Renal cortical epithelial cell (primary cell): ENCODE measurements at regions not wholly inside any gene's neighbourhood (a gene's known extent, or its start where the extent isn't known, plus 50 kb on each side); places are given as distances from the start of the nearest gene placed in this dataset.

Source experiments
- DNase-seq: peaks from one replicate; pipeline ENCODE4 v3.0.0-alpha.2; 2011; ENCODE audit warnings: low read depth

DNA sequence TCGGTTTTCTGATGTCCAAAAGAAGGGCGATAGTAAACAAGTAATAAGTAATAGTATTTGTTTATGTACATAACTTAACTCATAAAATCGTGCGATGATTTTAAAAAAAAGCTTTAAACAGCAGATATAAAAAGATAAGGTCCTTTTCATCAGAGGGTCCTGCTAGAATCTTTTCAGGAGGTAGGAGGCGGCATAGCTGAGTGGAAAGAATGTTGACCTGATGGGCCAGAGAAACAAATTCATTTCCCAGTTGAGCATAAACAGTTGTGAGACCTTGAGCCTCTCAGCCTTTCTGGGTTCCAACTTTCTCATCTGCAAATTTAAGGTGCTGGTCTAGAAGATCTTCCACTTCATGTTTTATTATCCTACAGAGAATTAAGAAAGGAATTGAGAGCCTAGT, 173.5 kb downstream of the LACC1 start:
- DNase-seq = peak; percentile 41

DNA sequence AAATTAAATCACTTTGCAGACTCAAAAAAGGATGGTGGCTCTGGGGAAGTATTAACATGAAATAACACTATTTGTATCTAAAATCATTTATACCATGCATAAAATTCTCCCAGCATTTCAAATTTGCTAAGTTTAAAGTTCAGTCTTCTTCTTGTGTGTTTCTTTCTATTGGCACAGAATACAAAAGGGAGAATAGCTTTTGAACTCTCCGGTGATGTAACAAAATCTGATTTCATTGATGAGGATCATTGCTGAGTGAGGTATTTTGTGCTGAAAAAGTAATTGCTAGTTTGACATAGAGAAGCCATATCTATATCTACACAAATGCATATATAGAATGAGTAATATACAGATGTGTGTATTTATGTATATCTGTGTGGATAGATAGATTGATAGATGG, 174.8 kb downstream of the LACC1 start:
- DNase-seq = no peak

DNA sequence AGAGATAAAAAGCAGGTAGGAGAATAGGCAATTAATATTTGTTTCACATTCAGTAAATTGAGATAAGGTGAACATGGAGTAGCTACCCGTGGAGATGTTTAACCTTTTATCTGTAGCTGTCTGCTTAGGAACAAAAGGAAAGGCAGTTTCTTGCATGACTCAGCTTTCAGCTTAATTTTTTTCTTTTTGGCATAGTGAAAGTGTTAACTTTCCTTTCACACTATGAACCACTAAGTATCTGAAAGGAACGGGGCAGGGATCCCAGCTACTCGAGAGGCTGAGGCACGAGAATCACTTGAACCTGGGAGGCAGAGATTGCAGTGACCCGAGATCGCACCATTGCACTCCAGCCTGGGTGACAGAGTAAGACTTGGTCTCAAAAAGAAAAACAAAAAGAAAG, 176.0 kb downstream of the LACC1 start:
- DNase-seq = peak; percentile 67

DNA sequence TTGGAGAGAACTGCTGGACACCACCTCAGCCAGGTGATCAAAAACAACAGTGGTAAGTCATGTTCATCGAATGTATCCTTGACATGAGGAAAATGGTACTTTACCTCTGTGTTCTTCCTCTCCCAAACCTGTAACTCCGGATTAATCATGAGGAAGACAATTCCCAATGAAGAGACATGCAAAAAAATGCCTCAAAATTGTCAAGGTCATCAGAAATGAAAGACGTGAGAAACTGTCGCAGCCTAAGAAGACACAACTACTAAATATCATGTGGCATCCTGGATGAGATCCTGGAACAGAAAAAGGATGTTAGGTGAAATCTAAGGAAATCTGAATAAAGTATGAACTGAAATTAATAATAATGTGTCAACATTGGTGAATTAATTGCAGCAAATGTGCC, 178.4 kb downstream of the LACC1 start:
- DNase-seq = no peak

DNA sequence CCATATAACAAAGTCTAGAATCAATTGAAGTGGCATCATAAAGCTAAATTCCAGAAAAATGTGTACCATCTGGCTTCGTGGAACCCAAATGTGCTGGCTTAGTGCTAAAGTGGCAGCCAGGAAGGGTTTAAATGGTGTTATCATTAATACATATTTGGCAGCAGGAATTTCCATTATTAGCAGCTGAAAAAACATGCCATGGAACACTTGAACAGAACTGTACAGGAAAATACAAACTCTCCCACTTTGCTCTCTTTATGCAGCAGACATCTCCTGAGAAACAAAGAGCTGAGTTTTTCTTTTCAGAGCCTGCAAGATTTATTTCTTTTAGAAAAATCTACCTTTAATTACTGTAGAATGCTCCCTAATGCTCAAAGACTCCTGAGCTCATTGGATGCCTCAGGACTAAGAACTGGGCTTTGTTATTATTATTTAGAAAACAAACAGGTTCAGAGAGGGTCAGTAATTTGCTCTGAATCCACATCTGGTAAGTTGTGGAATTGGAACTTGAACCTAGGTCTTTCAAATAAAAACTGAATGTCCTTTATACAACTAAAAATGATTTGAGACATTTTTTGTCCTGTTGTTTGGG, 179.0 kb downstream of the LACC1 start:
- no peak for DNase-seq

DNA sequence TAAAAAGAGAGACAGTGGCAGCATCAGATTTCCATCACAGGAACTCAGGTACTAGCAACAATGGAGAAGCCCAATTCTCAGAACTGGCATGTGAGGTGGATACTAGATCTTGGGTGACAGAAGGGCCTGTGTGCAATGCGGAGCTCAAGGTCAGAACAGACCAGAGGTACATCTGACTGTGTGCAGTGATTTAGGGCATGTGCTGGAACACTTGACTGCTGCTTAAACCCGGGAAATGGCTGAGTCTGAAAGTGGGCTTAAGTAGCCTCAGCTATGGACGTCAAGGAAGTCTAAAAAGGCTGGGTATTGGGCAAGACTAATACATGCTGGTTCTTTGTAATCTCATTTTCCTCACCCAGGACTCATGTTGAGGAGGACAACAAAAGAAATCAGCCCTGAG, 182.2 kb downstream of the LACC1 start:
- DNase-seq = no peak

DNA sequence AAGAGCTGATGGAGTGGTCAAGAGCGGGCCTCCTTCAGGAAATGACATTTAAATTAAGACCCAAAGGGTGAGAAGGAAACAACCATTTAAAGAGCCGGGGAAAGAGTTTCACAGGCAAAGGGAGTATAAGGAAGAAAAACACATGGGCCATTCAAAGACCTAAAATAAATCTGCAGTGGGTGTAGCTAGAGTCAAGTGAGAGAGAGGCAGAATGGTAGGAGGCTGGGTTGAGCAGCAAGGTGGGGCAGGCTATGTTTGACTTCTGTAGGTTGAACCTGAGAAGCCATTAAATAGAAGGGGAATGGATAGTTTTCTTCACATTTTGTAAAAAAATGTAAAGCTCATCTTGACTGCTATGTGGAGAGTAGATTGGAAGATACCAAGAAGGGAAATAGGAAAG, 183.8 kb downstream of the LACC1 start:
- DNase-seq = no peak

DNA sequence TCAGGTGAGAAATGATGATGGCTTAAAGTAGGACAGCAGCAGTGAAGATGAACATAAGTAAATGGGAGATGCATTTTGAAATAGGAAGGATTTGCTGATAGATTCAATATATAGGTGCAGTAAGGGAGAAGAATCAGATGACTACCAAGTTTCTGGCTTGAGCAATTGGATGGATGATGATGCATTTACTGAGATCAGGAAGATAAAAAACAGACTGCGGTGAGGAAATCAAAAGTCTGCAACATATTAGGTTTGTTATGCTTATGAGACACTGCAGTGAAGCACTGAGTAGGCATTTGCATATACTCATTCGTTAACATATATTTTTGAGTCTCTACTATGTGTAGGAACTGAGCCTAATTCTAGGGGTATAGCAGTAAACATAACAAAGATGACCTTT, 184.2 kb downstream of the LACC1 start:
- DNase-seq = no peak

DNA sequence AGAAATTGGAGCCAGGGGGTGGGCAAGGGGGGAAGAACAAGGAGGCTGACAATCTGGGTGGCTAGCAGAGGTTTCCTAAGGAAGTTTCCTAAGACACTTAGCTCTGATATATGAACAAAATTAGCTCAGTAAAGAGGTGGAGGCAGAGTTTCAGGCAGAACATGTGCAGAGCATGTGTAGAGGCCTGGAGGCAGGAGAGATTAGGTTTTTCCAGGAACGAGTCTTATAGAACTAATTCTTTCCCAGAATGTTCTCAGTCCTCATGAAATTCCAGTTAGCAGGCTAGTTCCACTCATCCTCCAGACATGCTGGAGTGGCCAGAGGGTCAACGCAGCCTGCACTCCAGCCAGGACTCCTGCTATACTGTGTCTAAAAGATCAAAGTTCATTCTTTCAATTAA, 184.7 kb downstream of the LACC1 start:
- DNase-seq = no peak

DNA sequence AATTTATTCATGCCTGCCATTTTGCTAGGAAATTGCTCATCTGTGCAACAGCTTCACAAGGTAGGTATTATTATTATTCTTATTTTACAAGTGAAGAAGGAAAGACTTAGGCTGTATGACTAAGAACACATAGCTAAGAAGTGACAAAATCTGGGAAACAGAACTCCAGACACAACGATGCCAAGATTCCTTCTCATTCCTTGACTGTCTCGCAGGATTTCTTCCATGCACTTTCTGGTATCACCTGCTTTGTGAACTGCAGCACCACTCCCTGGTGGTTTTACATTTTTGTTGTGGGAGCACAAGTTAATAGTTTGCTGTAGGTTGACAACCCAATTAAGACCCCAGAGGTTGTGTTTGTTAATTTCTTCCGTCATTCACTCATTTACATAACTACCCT, 188.5 kb downstream of the LACC1 start:
- DNase-seq = peak; percentile 61

DNA sequence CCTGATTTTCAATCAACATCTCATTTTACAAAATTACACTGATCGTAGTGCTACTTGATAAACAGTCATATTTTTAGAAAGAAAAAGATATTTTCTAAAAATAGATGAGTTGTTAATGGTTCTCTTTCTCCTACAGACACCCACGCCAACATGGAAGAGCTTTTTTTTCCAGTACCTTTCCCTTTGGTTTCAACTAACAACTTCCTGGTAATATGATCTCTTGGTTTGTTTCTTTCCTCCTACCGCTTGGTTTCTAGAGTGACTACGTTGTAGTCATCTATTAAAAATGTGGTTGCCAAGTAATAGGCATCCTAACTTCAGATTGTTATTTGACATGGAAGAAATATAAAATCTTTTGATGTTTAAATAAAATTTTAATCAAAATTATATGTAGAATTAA, 189.0 kb downstream of the LACC1 start:
- DNase-seq = peak; percentile 87

DNA sequence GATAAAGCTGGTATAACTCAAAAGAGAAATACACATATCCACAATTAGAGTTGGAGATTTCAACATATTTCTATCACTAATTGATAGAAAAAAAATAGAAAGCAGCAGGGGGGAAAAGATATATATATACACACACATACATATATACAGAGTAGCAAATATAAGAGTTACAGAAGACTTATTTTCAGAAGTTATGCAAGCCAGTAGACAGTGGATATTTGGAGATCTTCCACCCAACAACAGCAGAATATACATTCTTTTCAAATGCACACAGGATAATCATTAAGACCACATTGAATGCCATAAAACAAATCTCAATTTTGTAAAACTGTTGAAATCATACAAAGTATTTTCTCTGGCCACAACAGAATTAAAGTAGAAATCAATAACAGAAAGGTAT, 192.8 kb downstream of the LACC1 start:
- no peak for DNase-seq

DNA sequence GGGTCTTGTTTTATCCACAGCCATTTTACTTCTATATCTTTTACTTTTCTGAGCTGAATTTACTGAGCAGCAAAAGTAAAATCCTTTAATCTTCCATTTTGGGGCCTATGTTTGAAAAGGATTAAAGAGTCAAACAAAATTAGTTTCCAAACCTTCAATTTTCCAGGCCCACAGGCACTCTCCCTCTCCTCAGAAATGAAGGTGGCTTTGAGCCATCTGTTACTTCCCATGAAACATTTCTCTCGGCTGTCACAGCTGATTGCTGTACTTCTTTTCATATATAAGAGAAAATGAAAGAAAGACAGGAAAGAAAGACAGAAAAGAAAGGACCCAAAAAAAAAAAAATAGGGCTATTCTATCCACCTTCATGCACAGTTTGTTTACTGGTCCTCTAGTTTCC, 194.9 kb downstream of the LACC1 start:
- no peak for DNase-seq

DNA sequence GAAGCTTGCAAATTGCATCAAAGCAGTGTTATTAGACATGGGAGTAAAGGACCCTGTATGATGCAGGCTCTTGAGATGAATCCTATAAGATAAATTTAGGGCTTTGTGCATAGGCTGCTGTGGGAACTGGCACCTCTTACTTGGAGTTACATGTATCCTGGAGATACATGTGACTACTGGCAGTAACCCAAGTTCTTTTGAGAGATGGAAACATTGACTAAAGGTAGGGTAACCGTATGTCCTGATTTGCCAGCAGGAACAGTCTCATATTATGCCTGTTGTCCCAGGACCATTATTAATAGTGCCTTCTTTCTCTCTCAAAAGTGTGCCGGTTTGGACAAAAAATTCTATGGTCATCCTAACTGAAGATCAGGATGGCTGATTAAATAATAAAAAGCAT, 195.4 kb downstream of the LACC1 start:
- DNase-seq = no peak

DNA sequence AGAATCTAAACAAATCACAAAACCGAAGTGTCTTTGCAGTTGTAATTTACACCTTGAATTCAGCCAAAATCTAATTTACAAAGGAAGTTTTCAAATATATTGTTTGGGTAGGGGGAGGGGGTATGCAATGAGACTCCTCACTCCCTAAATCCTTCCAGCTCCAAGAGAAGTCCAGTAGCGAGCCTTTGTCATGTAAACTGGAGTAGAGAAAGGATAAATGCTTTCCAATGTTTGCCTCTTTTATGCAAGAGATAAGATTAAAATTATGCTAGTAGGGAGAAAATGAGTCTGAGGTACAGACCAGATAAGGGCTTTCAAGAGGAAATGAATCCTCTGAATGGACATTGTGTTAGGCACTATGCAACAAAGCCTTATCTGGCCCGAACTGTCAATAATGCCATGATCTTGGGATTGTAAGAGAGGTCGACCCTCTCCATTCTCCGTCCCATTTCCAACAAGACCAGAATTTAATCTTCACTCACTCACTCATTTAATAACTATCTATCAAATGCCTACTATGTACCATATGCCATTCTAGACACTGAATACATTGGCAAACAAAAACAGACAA, 199.2 kb downstream of the LACC1 start:
- DNase-seq = no peak

DNA sequence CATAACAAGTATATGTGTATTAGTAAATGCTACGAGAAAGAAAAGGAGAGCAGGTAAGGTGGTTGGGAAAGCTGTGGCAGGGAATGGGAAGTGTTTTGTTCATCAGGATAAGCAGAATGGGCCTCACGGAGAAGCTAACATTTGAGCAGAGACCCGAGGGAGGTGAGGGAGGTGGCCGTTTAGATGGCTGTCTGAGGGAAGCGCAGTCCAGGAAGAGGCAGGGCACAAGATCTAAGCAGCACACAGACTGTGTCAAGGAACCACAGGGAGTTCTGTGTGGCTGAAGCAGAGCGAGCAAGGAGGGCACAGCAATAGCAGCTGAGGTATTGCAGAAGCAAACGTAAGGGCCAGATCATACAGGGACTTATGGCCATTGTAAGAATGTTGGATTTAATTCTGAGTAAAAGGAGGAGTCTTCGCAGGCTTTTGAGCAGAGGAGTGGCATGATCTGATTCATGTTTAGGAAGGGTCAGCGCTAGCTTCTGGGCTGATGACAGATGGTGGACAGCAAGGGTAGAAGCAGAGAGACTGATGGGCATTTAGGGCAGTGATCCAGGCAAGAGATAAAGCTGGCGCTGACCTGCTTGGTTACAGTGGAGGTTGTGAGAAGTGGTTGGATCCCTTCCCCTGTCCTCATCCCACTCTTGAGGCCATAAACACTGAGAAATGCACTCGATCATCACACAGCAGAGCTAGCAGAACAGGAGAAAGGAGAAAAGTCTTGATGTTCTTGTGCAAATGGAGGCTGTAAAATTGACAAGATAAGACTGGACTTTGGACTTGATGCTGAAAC, 199.9 kb downstream of the LACC1 start:
- DNase-seq = no peak

DNA sequence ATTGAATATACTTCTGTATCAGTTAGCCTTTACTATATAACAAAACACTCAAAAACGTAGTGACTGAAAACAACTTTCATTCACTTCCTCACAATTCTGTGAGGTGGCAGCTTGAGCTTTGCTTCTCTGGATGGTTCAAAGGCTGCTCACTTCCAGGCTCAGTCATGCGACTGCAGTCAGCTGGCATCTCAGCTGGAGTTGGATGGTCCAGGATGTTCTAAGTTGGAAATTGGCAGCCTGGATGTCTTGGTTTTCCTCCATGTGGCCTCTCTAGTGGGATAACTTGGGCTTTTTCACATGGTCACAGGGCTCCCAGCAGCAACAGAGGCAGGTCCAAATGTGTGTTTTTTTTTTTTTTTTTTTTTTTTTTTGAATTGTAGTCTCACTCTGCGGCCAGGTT, 204.4 kb downstream of the LACC1 start:
- DNase-seq = no peak

DNA sequence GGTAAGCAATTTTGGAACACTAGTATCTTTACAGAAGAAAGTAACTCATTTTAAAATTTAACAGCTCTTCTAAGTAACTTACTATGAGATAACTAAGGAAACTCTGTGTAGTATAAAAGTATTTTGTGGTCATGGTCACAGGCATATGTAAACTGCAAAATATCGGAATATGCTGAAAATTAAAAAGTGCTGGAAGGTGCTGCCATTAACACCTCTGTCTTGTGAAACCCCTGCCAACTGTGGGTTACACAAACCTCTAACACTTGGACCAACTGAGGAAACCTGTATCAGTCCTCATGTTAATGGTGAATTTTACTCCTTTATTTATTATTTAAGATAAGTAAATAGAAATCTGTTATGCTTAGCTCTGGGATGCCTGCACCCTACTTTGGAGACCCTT, 206.7 kb downstream of the LACC1 start:
- no peak for DNase-seq

DNA sequence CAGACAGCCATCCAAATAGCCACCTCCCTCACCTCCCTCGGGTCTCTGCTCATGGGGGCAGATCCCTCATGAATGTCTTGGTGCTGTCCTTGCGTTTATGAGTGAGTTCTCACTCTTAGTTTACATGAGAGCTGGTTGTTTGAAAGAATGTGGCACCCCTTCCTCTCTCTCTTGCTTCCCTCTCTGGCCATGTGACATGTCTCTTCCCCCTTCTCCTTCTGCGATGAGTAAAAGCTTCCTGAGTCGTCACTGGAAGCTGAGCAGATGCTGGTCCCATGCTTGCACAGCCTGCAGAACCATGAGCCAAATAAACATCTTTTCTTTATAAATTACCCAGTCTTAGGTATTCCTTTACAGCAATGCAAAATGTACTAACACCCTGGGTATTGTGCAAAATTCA, 208.7 kb downstream of the LACC1 start:
- DNase-seq = no peak

DNA sequence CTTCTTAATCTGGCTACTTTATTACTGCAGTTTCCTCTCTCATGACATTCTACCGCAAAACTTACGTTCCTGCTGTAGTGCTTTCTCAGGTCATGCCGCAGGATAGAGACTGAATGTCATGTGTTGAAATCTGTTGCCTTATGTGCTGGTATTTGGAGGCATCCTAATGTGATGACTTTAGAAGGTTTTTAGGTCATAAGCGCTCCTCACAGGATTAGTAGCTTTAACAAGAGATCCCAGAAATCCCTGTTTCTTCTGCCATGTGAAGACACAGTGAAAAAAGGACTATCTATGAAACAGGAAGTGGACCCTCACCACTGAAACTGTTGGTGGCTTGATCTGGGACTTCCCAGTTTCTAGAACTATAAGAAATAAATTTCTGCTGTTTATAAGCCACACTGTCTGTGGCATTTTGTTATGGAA, 209.3 kb downstream of the LACC1 start:
- no peak for DNase-seq

DNA sequence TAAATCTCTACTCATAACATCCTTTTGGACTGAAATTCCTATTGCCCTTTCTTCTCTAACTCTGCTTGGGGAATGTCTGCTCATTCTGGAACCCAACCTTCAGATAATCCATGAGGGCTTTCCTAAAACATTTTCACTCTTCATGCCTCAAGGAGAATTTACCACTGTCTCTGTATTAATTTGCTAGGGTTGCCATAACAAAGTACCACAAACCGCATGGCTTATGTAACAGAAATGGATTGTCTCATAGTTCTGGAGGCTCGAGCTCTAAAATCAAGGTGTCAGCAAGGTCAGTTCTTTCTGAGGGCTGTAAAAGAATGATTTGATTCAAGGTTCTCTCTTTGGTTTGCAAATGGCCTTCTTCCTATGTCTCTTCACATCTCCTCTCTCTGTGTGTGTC, 209.7 kb downstream of the LACC1 start:
- peak; percentile 40 for DNase-seq

DNA sequence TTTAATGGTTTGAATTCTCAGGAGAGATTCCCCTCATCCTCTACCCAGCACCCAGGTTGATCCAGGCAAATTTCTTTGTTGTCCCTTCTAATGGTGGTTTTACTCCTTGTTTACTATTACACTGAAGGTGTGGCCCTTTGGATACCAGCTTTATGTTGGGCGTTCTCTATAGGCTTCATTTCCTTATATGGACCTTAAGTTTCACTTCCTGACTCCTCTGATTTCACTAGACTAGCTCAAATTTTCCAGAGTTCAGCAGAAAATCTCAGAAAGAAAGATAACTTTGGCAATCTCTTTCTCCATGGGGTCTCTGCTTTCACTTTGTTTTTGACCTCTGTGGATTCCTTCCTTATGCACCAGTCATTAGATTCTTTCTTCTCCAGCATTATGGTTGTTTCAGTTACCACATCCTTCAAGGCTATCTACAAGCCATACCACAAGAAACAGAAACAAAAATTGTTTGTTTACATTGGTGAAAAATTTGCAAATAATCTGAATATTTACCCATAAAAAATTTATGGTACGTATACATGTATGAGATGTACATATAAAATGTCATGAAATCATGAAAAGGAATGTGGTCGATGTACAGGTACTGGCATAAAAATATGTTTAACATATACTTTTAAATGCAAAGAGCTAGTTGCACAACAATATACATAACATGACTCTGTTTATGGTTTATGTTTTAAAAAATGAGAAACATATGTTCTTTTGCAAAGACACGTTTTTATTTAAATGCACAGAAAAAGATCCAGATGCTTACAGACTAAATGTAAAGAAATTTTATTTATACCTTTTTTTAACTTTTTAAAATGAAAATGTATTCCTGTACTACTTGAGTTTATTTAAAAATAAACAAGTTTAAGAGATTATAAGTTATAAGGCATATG, 212.6 kb downstream of the LACC1 start:
- DNase-seq = no peak
